RWPE2 (cell line): ENCODE measurements at regions not wholly inside any gene's neighbourhood (a gene's known extent, or its start where the extent isn't known, plus 50 kb on each side); places are given as distances from the start of the nearest gene placed in this dataset.

Experiments
- ATAC-seq: fragments of 200-7000 bp; cut with Tn5 transposase; 3 replicates; pipeline ENCODE4 v1.9.1; 2021; ENCODE audit warnings: low read depth
- DNase-seq: peaks from one replicate; pipeline ENCODE4 v3.0.0-alpha.2; 2020; ENCODE audit warnings: low spot score
- H3K27ac ChIP-seq: fragments of 450-650 bp; 2 replicates; pipeline ENCODE4 v1.5.1; 2017; ENCODE audit warnings: mild to moderate bottlenecking; ENCODE audit not compliant: poor library complexity, severe bottlenecking
- H3K27me3 ChIP-seq: fragments of 250-450 bp; sonication (Bioruptor Pico); 2 replicates; pipeline ENCODE4 v1.5.1; 2021; ENCODE audit warnings: mild to moderate bottlenecking, moderate library complexity; ENCODE audit not compliant: insufficient read depth, poor library complexity, severe bottlenecking
- H3K36me3 ChIP-seq: fragments of 250-450 bp; sonication (Bioruptor Pico); 2 replicates; pipeline ENCODE4 v1.5.1; 2020; ENCODE audit warnings: low read depth, mild to moderate bottlenecking, moderate library complexity
- H3K4me1 ChIP-seq: fragments of 250-450 bp; sonication (Bioruptor Pico); 2 replicates; pipeline ENCODE4 v1.5.1; 2021; ENCODE audit warnings: mild to moderate bottlenecking, moderate library complexity; ENCODE audit not compliant: insufficient read depth, poor library complexity, severe bottlenecking
- H3K4me3 ChIP-seq: fragments of 250-450 bp; sonication (Bioruptor Pico); 2 replicates; pipeline ENCODE4 v1.5.1; 2021; ENCODE audit warnings: mild to moderate bottlenecking, moderate library complexity; ENCODE audit not compliant: severe bottlenecking
- H3K9me3 ChIP-seq: fragments of 250-450 bp; sonication (Bioruptor Pico); 2 replicates; pipeline ENCODE4 v1.5.1; 2021; ENCODE audit warnings: mild to moderate bottlenecking, moderate library complexity; ENCODE audit not compliant: severe bottlenecking
- CTCF ChIP-seq: fragments of 450-650 bp; IDR thresholded peaks from one replicate; pipeline ENCODE4 v1.5.1; 2017; ENCODE audit warnings: mild to moderate bottlenecking, moderate library complexity; ENCODE audit not compliant: poor library complexity, severe bottlenecking

GRCh38 chr5:98282521-98282920 lies 490.9 kb upstream of the RGMB start:
- TF ChIP-seq CTCF = no peak
- ATAC-seq = no peak

GRCh38 chr5:98292496-98292895 lies 481.0 kb upstream of the RGMB start:
- no peak overlapping the region for H3K4me3 ChIP-seq
- TF ChIP-seq CTCF = no peak
- H3K4me1 ChIP-seq = peaks cover 5% of the 10 kb centered on the region
- no peak overlapping the region for H3K27ac ChIP-seq
- no peaks in the 10 kb centered on the region for H3K36me3 ChIP-seq
- H3K27me3 ChIP-seq = no peaks in the 10 kb centered on the region
- ATAC-seq = no peak
- H3K9me3 ChIP-seq = no peaks in the 10 kb centered on the region
- no peak for DNase-seq

More at GRCh38 chr5:98282521-98282920, 490.9 kb upstream of the RGMB start:
- Histone ChIP-seq H3K4me1 (no peaks in the 10 kb centered on the region), H3K27ac (no peak overlapping the region), H3K36me3 (no peaks in the 10 kb centered on the region), H3K27me3 (no peaks in the 10 kb centered on the region), H3K9me3 (no peaks in the 10 kb centered on the region), H3K4me3 (no peak overlapping the region)
- no peak for DNase-seq

GRCh38 chr5:98296426-98296825 lies 477.0 kb upstream of the RGMB start:
- no peaks in the 10 kb centered on the region for H3K9me3 ChIP-seq
- ATAC-seq = no peak
- H3K36me3 ChIP-seq = no peaks in the 10 kb centered on the region
- peaks cover 5% of the 10 kb centered on the region for H3K4me1 ChIP-seq
- DNase-seq = no peak
- H3K27ac ChIP-seq = no peak overlapping the region
- no peaks in the 10 kb centered on the region for H3K27me3 ChIP-seq
- no peak overlapping the region for H3K4me3 ChIP-seq
- TF ChIP-seq CTCF = no peak

- Histone ChIP-seq H3K36me3 (no peaks in the 10 kb centered on the region), H3K4me1 (no peaks in the 10 kb centered on the region), H3K9me3 (no peaks in the 10 kb centered on the region), H3K27me3 (no peaks in the 10 kb centered on the region), H3K4me3 (no peak overlapping the region), H3K27ac (no peak overlapping the region)
- DNase-seq = no peak
- no peak for TF ChIP-seq CTCF
- ATAC-seq = no peak
These were observed 474.0 kb upstream of the RGMB start for GRCh38 chr5:98299435-98299834.

GRCh38 chr5:98301547-98301946 lies 471.9 kb upstream of the RGMB start:
- DNase-seq = no peak
- Histone ChIP-seq H3K36me3 (no peaks in the 10 kb centered on the region), H3K27me3 (no peaks in the 10 kb centered on the region), H3K4me3 (no peak overlapping the region), H3K27ac (no peak overlapping the region), H3K4me1 (no peaks in the 10 kb centered on the region), H3K9me3 (no peaks in the 10 kb centered on the region)
- ATAC-seq = no peak
- no peak for TF ChIP-seq CTCF
